DOHH2 (cell line): ENCODE measurements at regions not wholly inside any gene's neighbourhood (a gene's known extent, or its start where the extent isn't known, plus 50 kb on each side); places are given as distances from the start of the nearest gene placed in this dataset.

ENCODE experiments used
- CTCF ChIP-seq: fragments of 200-600 bp; sonication (generic); IDR thresholded peaks from one replicate; pipeline ENCODE4 v1.5.1; 2014; ENCODE audit warnings: antibody characterized with exemption, mild to moderate bottlenecking, low read depth, low read length; ENCODE audit not compliant: poor library complexity, severe bottlenecking
- EZH2phosphoT487 ChIP-seq: fragments of 200-600 bp; sonication (generic); IDR thresholded peaks from 2 replicates; pipeline ENCODE4 v1.6.1; 2017; ENCODE audit warnings: borderline replicate concordance, mild to moderate bottlenecking, antibody characterized with exemption, low read length, moderate library complexity, mixed read lengths

- TF ChIP-seq CTCF (no peak), EZH2phosphoT487 (no peak)
Observed at GRCh38 chr4:154009191-154009590, 220.3 kb upstream of the SFRP2 start.
